Uterus (tissue), 3 donors: ENCODE measurements at regions not wholly inside any gene's neighbourhood (a gene's known extent, or its start where the extent isn't known, plus 50 kb on each side); places are given as distances from the start of the nearest gene placed in this dataset.

ENCODE experiments used
- DNase-seq, 2 donors: peaks; one replicate each; pipeline ENCODE4 v3.0.0-alpha.2; 2019 to 2020
- H3K27ac ChIP-seq, 2 donors: fragments of 200-600 bp; sonication (generic); 1 replicate in 1 of 2; 2 replicates in 1 of 2; pipeline ENCODE4 v1.5.1; 2016 to 2018
- H3K27me3 ChIP-seq, 2 donors: fragments of 200-600 bp; sonication (generic); one replicate each; pipeline ENCODE4 v1.5.1; 2018 to 2019; ENCODE audit warnings: control low read depth in 1 of 2
- H3K36me3 ChIP-seq, 2 donors: fragments of 200-600 bp; sonication (generic); one replicate each; pipeline ENCODE4 v1.5.1; 2019; ENCODE audit warnings: control low read depth in 1 of 2
- H3K4me1 ChIP-seq, 2 donors: fragments of 200-600 bp; sonication (generic); one replicate each; pipeline ENCODE4 v1.5.1; 2018 to 2019; ENCODE audit warnings: control low read depth in 1 of 2
- H3K4me3 ChIP-seq, 2 donors: fragments of 200-600 bp; sonication (generic); 1 replicate in 1 of 2; 2 replicates in 1 of 2; pipeline ENCODE4 v1.5.1; 2018 to 2019; ENCODE audit warnings: mild to moderate bottlenecking in 1 of 2
- H3K9me3 ChIP-seq, 2 donors: fragments of 200-600 bp; sonication (generic); one replicate each; pipeline ENCODE4 v1.5.1; 2019; ENCODE audit warnings: control low read depth in 1 of 2
- POLR2A ChIP-seq, 2 donors: fragments of 450-650 bp; IDR thresholded peaks; one replicate each; pipeline ENCODE4 v1.6.1; 2016; ENCODE audit warnings: antibody characterized with exemption in 2 of 2, mild to moderate bottlenecking in 1 of 2, moderate library complexity in 1 of 2
- intact Hi-C: fragments of 100-400 bp; cut with DNase I; formaldehyde crosslinking; loops from one replicate; pipeline ENCODE4 v1.15.1; 2023; ENCODE audit warnings: low total_unique reads
- TF ChIP-seq, protein P1 (sequence below), 4 experiments: fragments of 200-600 bp in 2 of 4; fragments of 450-650 bp in 2 of 4; sonication (generic) in 2 of 4; IDR thresholded peaks; one replicate each; pipeline ENCODE4 v1.5.1; 2016 to 2019; ENCODE audit warnings: antibody characterized with exemption in 4 of 4, mild to moderate bottlenecking in 2 of 4, moderate library complexity in 1 of 4
- donor health status: DM: yes; HTN: yes; CAD: no.

DNA sequence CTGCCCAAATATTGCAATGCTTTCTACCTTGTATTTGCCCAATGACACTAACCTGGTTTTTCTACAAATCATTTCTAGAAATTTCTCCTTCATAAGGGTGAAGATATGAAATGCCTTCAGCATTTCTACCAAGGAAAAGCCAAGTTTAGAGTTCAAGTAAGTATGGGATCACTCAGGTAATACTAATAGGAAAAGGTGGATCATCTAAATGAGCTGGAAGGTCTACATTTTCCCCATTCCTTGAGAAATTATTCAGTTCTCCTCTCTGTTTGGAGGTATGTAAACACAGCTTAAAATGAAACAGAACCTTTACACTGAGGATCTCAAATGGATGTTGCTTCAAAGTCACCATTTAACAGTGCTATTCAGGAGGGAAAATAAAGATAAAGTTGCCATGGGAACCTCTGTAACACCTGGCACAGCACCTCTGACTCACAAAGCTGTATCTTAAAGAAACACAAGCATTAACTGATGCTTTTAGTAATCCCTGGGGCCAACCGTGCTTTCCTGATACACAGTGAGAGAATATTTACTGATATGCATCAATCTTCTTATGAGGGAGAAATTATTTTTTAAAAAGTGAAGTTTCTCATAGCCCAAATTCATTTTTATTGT lies 161.3 kb downstream of the DRD1 start:
- H3K4me1 ChIP-seq = no peaks in the 10 kb centered on the region
- H3K27ac ChIP-seq = no peak overlapping the region
- H3K27me3 ChIP-seq = no peaks in the 10 kb centered on the region
- intact Hi-C loops = no loop called here
- H3K4me3 ChIP-seq = no peak overlapping the region
- H3K36me3 ChIP-seq = no peaks in the 10 kb centered on the region
- no peak for DNase-seq
- TF ChIP-seq, protein P1, sequence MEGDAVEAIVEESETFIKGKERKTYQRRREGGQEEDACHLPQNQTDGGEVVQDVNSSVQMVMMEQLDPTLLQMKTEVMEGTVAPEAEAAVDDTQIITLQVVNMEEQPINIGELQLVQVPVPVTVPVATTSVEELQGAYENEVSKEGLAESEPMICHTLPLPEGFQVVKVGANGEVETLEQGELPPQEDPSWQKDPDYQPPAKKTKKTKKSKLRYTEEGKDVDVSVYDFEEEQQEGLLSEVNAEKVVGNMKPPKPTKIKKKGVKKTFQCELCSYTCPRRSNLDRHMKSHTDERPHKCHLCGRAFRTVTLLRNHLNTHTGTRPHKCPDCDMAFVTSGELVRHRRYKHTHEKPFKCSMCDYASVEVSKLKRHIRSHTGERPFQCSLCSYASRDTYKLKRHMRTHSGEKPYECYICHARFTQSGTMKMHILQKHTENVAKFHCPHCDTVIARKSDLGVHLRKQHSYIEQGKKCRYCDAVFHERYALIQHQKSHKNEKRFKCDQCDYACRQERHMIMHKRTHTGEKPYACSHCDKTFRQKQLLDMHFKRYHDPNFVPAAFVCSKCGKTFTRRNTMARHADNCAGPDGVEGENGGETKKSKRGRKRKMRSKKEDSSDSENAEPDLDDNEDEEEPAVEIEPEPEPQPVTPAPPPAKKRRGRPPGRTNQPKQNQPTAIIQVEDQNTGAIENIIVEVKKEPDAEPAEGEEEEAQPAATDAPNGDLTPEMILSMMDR (IDR thresholded peaks at IDR 0.05) = no peak
- TF ChIP-seq POLR2A (IDR thresholded peaks at IDR 0.05) = no peak
- no peaks in the 10 kb centered on the region for H3K9me3 ChIP-seq

DNA sequence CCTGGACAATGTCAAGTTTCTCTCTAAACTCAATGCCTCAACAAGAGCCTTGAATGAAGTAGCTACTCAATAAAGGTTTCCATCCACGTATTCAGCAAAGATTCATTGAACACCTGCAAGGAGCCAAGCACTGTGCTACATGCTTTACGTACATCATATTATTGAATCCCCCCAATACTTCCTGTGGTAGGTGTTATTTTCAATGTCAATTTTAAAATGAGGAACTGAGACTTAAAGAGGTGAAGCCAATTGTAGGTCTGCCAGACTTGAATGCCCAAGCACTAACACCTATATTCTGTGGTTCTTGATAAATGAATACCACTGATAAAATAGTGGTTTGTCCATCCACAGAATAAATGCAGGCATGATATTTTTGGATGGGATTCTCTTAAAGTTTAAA lies 162.3 kb downstream of the DRD1 start:
- Histone ChIP-seq H3K36me3 (no peaks in the 10 kb centered on the region), H3K27ac (no peak overlapping the region), H3K4me3 (no peak overlapping the region), H3K9me3 (no peaks in the 10 kb centered on the region), H3K4me1 (no peaks in the 10 kb centered on the region), H3K27me3 (no peaks in the 10 kb centered on the region)
- TF ChIP-seq, protein P1 (IDR thresholded peaks at IDR 0.05) = no peak
- no peak for TF ChIP-seq POLR2A (IDR thresholded peaks at IDR 0.05)
- intact Hi-C loops = no loop called here
- no peak for DNase-seq

DNA sequence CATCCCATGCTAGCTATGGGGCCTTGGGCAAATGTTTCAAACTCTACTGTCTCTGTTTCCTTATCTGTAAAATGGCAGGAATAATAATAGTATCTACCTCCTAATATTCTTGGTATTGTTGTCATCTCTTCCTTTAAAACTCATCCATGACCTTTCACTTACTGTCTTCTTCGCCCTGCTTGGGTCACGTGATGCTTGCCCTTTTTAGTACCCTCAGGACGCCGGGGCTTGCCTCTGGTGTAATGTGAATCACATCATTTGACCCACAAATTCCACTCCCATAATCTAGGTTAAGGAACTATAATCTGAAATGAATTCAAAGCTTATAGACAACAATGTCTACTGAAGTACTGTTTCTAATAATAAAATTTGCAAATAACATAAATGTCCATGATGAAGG lies 162.7 kb downstream of the DRD1 start:
- TF ChIP-seq, protein P1 (IDR thresholded peaks at IDR 0.05) = no peak
- no peak for TF ChIP-seq POLR2A (IDR thresholded peaks at IDR 0.05)
- intact Hi-C loops = no loop called here
- H3K4me1 ChIP-seq = no peaks in the 10 kb centered on the region

DNA sequence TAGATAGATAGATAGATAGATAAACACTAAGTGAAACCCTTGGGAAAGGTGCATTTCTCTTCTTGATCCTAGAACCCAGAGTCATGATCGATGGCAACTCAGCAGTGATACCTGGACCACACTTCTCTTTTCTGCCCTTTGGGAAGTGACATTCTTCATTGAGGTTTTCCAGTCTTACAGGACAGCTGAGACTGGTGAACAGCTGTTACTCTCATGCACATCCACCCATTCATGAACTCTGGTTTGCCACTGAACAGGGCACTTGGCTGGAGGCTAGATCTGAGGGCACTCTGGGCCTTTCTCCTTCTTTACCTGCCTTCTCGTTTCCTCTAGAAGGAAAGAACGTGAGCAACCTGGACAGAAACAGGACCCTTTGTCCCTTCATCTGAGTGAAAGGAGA lies 164.5 kb downstream of the DRD1 start:
- DNase-seq = no peak
- H3K4me3 ChIP-seq = no peak overlapping the region
- TF ChIP-seq POLR2A (IDR thresholded peaks at IDR 0.05) = no peak
- TF ChIP-seq, protein P1 (IDR thresholded peaks at IDR 0.05) = no peak
- H3K27ac ChIP-seq = no peak overlapping the region
- no peaks in the 10 kb centered on the region for H3K4me1 ChIP-seq
- H3K9me3 ChIP-seq = no peaks in the 10 kb centered on the region
- intact Hi-C loops = no loop called here
- H3K27me3 ChIP-seq = no peaks in the 10 kb centered on the region
- H3K36me3 ChIP-seq = no peaks in the 10 kb centered on the region

More for the DNA sequence above, 162.7 kb downstream of the DRD1 start:
- Histone ChIP-seq H3K27me3 (no peaks in the 10 kb centered on the region), H3K9me3 (no peaks in the 10 kb centered on the region), H3K4me3 (no peak overlapping the region), H3K36me3 (no peaks in the 10 kb centered on the region), H3K27ac (no peak overlapping the region)
- DNase-seq = no peak

DNA sequence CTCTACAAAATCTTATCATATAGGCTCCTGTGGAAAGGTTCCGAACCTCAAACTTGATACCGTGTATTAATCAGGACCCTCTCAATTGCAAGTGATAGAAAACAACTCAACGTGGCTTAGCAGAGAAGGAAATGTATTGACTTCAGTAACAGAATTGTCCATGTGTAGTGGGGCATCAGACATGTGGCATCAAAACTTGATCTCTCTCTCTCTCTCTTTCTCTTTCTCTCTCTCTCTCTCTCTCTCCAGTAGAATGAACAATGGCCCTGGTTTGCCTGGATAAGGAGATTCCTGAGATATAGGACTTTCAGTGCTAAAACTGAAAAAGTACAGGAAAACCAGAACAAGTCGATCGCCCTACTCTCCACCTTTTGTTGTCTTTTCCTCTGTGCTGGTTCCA lies 168.2 kb downstream of the DRD1 start:
- TF ChIP-seq, protein P1 (IDR thresholded peaks at IDR 0.05) = no peak
- TF ChIP-seq POLR2A (IDR thresholded peaks at IDR 0.05) = no peak
- no peaks in the 10 kb centered on the region for H3K27me3 ChIP-seq
- no peaks in the 10 kb centered on the region for H3K4me1 ChIP-seq
- H3K9me3 ChIP-seq = no peaks in the 10 kb centered on the region
- no peaks in the 10 kb centered on the region for H3K36me3 ChIP-seq
- intact Hi-C loops = no loop called here
- no peak overlapping the region for H3K4me3 ChIP-seq
- DNase-seq = no peak
- H3K27ac ChIP-seq = no peak overlapping the region
